ENCODE measurements at regions not wholly inside any gene's neighbourhood (a gene's known extent, or its start where the extent isn't known, plus 50 kb on each side); places are given as distances from the start of the nearest gene placed in this dataset.
"Not testable (repeated sequence)": the region's sequence is repeated elsewhere in the genome, so short reads cannot be mapped to it uniquely, and the experiment has no call there.

DNA sequence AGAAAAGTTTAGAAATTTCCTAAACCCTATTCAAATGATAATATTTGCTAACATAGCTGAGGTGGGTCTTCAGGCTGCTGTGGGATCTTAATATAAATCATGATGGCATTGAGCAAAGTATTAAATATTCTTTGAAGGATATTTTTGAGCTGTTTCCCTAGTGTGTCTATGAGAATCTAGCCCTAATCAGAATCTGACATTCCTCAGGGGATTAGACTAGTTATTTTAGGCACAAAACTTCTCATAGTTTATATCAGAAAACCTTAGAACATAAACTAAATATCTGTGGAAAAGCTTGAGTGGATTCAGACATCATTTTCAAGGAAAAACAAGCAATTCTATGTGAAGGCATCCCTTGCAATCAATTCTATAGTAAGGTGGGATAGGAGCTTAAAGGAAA is 594.5 kb downstream of the RFPL4B start:
- DNase-seq = no peak

DNA sequence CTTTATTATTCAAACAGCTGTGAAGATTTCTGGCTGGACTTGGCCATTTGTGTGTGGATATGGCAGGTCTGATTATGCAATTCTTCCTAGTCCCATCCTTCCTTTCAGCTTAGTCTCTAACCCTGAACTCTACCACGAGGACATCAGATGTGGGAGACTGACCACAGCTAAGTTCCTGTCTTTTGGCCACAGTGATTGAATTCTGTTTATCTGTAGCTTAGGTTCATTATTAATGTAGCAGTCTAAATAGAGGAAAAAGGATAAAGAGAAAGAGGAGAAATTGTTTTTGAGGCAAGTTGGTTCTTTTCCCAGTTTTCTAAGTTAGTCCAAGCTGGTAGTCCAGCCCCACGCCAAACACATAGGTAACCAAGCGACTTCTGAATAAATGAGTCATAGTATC is 598.9 kb downstream of the RFPL4B start:
- no peak for DNase-seq

DNA sequence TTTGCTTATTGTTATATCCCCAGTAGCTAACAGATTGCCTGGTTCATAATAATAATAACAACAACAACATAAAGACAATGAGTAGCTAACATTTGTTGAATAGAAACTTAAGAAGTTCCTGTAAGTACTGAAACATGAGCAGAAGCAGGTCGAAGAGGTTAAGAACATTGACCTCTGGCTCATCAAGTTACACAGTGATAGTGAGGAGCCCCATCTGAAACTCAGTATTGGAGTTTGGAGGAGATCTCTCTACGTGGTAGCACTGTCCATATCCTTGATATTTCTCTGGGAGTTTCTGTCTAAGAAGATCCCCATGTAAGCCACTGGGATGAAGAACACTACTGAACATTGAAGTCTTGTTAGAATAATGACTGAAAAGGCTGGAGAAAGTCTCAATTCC is 600.4 kb downstream of the RFPL4B start:
- no peak for DNase-seq

DNA sequence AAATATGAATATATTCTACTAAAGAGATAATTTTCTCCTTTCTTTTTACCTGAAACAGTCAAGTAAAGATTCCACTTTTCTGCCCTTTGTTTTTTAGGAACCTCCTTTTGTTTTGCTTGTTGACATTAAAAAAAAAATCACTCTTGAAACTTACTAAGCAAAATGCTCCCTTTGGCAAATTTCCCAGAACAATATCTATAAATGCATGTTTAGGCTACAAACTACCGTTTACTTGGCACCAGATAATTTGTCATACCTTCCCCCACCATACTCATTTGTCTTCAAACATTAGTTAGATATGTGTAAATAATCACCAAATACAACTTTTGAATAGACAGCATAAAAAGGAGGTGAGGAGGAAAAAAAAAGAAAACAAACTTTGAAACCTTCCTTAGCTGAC is 604.7 kb downstream of the RFPL4B start:
- no peak for DNase-seq

DNA sequence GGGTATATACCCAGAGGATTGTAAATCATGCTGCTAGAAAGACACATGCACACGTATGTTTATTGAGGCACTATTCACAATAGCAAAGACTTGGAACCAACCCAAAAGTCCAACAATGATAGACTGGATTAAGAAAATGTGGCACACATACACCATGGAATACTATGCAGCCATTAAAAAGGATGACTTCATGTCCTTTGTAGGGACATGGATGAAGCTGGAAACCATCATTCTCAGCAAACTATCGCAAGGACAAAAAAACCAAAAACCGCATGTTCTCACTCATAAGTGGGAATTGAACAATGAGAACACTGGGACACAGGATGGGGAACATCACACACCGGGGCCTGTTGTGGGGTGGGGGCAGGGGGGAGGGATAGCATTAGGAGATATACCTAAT is 608.6 kb downstream of the RFPL4B start:
- not testable (repeated sequence) for DNase-seq

DNA sequence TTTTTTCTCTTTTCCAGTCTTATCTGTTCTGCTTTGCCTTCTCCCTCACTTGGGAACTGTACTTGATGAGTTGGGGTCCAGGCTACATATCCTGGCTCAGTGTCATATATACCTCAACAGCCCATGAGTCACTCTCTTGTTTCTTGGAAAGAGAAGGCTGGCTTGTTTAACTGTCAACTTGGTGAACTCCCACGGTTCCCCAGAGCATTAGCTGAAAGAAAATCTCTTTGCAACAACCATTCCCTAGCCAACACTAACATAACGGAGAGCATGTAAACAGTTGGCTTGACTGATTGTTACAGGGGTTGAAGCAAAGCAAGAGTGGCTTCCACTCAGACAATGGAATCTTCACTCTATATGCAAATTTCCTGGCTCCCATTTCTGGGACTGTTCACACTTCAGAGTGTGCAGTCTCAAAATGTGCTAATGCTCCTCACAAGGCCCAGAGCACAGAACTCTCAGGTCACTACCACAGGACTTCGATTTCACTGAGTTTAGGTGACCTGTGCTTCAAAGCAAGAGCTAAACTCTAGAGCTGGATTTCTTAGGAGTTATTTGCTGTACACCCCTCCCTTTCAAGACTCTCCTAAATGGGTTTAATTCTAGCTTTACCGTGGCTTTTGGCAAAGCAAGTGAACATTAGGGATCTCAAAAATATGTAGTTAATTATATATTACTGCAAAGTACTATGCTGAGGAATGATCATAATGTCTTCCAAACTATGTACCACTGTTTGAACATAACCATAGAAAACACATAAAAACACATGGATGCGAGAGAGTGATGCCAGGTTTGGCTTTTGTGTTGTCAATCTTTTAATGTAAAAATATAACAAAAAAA is 609.8 kb downstream of the RFPL4B start:
- no peak for DNase-seq

DNA sequence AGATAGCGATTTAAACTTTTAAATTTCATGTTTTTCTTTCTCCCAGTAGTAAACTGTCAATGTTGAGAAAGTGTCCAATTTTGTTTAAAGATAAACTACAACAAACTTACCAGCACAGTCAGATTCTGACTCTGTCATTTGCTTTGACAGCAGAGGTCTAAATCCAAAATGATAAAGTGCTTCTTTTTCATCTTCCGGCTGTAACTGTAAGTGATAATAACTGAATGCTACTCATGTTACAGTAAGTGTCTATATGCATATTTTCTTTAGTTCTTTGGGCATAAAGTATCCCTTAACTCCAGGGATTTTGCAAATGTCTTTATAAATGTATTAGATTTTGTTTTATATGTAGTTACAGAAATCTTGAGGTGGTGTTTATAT is 610.4 kb downstream of the RFPL4B start:
- DNase-seq = no peak

DNA sequence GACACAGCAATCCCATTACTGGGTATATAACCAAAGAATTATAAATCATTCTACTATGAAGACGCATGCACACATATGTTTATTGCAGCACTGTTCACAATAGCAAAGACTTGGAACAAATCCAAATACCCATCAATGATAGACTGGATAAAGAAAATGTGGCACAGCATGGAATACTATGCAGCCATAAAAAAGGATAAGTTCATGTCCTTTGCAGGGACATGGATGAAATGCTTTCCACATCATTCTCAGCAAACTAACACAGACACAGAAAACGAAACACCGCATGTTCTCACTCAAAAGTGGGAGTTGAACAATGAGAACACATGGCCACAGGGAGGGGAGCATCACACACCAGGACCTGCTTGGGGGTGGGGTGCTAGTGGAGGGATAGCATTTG is 613.0 kb downstream of the RFPL4B start:
- not testable (repeated sequence) for DNase-seq

DNA sequence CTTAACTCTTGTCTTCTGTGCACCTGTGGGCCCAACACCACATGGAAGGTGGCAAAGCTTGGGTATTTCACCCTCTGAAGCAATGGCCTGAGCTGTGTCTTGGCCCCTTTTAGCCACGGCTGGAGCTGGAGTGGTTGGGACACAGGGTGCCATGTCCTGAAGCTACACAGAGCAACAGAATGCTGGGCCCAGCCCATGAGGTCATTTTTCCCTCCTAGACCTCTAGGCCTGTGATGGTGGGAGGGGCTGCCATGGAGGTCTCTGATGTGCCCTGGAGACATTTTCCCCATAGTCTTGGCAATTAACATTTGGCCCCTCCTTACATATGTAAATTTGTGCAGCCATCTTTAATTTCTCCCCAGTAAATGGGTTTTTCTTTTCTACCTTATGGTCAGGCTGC is 620.8 kb downstream of the RFPL4B start:
- no peak for DNase-seq

DNA sequence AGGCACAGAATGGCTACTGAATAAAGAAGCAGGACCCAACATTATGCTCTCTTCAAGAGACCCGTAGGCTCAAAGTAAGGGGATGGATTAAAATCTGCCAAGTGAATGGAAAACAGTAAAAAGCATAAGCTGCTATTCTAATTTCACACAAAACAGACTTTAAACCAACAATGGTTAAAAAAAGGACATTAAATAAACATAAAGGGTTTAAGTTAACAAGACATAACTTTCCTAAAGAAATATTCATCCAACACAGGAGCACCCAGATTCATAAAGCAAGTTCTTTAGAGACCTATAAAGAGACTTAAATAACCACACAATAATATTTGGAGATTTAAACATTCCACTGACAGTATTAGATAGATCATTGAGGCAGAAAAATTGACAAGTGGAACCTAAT is 624.5 kb downstream of the RFPL4B start:
- no peak for DNase-seq

DNA sequence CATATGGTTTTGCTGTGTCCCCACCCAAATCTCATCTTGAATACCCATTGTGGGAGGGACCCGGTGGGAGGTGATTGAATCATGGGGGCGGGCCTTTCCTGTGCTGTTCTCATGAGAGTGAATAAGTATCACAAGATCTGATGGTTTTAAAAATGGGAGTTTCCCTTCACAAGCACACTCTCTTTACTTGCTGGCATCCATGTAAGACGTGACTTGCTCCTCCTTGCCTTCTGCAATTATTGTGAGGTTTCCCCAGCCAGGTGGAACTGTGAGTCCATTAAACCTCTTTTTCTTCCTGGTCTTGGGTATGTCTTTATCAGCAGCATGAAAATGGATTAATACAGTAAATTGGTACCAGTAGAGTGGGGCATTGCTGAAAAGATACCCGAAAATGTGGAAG is 627.8 kb downstream of the RFPL4B start:
- DNase-seq = not testable (repeated sequence)

DNA sequence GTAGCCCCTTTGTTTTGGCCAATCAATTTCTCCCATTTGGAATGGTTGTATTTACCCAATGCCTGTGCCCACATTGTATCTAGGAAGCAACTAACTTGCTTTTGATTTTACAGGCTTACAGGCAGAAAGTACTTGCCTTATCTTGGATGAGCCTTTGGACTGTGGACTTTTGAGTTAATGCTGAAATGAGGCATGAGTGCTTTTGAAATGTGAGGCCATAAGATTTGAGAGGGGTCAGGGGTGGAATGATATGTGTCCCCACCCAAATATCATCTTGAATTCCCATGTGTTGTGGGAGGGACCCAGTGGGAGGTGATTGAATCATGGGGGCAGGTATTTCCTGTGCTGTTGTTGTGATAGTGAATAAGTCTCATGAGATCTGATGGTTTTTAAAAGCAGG is 629.4 kb downstream of the RFPL4B start:
- DNase-seq = not testable (repeated sequence)

DNA sequence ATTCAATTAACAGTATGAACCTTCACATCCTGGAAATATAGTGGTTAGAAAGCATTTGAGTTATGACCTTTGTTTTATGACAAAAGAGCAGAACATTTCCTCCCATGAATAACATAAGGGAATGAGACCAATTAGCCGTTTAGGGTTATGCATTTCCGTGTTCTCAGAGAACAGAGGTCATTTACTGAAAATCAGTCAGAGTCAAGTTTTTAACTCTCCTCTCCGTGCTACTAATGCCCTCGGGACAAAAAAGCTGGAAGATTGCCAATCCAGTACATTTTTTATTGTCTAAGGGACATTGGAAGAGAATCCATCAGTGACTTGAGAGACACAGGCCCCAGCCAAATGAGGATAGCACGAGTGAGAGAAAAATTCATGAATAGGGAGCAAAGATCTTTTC is 632.7 kb downstream of the RFPL4B start:
- DNase-seq = no peak

DNA sequence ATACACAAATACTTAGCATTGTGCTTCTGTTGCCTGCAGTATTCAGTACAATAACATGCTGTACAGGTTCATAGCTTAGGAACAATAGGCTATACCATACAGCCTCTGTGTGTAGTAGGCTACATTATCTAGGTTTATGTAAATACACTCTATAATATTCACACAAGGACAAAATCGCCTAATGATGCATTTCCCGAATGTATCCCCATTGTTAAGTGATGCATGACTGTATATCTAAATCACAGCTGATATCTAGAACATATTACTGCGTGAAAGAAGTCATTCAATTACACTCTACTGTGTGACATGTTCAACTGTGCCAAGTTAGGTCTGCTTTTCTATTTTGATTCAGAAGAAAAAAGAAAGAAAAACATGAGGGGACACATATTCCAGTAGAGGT is 633.5 kb downstream of the RFPL4B start:
- DNase-seq = no peak

DNA sequence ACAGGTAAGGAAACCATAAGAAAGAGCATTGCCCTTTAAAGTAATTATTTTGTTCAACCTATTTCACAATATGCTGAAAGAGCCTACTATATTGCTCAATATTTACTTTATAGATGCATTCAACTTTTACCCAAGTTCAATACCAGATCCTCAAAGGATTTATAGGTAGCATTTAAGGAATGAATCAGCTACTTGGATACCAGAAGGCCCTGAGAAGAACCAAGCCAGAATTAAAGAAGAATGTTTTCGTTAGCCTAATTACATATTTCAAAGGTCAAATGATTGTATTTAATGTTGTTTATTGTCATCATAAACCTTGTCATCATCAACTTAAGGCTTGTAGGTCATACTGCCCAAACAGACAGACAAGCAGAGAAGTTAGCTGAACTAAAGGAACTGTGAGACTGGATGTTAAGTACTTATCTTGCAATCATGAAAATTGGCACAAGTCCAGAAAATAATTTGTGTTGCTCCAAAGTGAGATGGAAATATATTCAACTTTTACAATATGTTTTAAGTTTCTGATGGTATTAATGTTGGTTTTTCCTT is 636.7 kb downstream of the RFPL4B start:
- no peak for DNase-seq

DNA sequence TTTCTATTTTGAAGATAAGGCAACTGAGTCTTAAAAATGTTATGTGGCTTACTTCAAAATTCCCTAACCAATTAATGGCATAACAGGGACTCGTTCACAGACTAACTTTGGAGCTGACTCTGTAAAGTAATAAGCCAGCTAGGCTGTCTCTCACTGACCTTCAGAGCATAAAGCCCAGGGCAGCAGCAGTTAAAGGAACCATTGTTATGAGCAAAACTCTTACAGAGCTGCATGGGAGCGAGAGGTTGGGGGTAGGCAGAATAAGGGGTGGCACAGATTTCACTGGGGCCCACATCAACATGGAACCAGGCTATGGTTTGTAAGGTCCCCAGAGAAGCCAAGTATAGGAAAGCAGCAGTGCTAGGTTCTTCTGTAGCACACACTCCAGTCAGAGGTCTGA is 637.8 kb downstream of the RFPL4B start:
- no peak for DNase-seq

DNA sequence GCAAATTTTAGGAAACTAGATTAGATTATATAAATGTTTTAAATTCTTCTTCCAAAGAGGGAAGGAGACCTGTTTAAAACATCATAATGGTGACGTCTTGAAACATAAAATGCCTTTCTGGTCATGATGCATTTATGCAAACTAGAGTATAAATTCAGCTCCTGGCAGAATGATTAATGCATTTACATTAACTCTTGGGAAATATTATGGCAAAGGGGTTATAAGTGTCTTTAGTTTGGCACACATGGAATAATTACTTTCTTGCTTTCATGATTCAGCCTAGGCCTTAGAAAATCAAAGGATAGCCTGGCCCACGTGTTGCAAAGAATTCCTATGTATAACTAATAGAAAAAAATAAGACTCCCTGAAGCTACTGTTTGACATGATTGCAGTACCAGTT is 639.2 kb downstream of the RFPL4B start:
- DNase-seq = no peak

DNA sequence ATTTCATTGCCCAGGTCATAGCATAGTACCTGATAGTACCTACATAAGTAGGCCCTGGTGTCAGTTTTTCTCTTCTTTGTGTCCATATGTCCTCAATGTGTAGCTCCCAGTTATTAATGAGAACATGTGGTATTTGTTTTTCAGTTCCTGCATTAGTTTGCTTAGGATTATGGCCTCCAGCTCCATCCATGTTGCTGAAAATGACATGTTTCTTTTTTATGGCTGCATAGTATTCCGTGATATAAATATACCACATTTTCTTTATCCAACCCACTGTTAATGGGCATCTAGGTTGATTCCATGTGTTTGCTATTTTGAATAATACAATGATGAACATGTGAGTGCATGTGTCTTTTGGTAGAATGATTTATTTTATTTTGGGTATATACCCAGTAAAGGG is 641.6 kb downstream of the RFPL4B start:
- no peak for DNase-seq

DNA sequence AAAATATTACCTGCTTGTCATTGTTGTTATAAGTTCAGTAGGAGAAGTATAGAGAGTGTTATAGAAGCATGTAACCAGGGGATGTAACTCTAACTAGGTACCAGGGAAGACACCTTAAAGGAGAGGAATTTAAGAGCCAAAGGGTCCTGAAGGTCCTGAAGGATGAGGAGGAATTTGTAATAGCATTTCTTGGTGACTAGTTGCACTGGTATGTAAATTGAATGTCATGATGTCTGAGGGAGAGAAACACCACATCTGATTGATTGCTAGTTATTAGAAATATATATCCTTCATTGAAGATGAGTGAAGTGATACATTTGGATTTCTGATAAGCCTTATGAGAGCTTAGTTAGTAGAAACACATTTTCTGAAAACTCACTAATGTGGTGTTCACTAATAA is 643.8 kb downstream of the RFPL4B start:
- no peak for DNase-seq

DNA sequence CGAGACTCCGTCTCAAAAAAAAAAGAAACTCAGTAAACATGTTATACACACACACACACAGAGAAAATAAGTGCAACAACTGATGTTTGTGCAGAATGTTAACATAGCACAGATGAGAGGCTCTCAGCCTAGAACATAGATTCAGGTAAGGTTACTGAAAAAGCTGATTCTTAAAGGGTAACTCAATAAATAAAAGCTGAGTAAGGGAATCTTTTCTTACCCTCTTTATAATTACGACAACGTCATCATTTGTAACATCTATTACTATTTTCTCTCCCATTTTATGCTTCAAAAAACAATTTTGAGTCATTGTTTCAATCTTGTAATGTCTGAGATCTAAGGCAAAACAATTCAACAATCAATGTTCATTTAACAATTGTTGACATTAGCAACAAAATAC is 644.8 kb downstream of the RFPL4B start:
- no peak for DNase-seq

DNA sequence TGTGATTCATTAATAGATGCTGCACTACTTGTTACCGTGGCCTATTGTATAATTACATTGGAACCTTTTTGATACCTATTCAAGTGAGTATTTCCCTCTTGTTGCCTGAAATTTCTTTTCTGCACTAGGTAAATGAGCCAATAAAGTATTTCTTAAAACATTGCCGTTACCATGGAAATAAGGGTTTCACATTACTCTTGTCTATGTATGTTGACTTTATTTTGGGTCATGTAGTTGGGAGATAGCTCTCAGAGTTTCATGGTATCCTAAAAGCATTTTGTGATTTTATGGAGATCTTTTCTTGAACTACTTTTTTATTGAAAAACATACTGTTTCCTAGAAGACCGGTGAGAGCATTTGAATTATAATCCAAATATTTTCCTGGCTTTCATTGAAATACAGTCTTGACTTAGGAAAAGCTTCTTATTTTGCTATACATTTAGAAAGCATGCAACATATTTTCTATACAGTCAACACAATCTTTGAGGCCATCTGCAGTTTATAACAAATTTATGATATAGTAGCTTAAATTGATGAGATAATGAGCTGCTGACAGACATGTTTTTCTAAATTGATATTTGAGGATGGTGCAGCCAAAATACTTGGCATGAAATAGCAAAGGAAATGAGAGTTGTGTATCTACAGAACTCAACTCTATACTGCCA is 650.4 kb downstream of the RFPL4B start:
- DNase-seq = no peak

DNA sequence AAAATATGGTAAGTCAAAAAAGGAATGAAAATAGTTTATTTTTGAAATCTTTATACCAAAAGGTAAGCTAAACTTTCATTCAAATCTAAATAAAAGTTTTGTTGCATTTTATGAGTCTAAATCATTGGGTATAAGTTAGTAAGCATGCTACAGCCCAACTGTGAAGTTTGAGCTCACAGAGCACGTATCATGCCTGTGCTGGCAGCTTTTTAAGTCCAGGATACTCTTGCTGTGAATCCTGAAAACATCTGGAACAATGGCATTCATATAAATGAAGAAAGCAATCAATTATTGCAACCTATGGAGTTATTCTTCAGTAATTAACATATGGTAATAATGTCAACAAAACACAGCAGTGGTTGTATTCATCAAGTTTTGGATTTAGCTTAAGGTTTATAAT is 656.9 kb downstream of the RFPL4B start:
- no peak for DNase-seq

DNA sequence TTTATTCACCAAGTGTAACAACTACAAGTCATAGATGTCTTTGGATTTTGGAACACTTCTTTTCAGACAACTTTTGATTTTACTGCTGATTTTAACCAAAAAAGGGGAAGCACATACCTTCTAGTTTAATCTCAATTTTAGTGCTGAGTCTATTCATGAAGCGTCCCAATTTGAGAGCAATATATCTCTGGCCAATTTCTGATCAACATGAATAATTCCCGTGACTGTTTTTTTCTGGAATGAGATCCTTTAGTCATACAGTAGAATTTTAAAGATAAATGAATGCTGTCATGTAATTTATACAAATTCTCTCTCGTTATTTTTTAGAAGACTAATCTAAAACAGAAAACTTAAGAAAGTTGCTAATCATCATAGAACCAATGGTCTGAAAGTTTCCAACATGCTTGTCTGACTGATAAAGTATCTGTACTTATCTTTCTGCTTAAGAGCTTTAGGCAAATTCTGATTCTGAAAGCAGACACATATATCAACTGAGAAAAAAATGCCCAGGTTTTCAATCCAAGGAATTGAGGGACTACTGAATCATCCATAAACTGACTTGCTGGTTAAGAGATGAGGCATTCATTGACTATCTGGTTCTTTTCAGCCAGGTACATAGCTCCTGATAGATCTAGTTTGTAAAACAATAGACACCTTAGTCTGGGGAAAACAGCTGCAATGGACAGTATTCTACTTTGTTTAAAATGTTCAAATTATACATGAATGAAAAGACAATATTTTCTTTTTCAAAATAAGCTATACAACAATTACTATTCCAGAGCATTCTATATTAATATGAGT is 657.5 kb downstream of the RFPL4B start:
- no peak for DNase-seq

DNA sequence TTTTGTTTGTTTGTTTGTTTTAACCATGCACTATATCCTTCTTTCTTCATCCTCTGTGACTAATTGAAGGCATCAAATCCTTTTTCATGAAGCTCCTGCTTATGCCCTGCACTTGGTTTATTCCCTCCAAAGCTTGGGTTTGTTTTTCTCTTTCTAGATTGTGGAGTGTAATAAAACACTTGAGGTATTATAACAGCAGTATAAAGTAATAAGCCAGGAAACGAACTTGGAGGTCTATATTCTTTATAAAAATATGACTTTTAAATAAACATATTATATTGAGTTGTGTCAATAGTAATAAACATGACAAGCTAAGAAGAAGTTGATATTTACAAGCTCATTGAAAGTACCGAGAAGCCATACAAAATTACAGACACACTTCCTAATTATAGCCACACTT is 659.4 kb downstream of the RFPL4B start:
- DNase-seq = no peak

Data from inflammatory macrophage treated with lipopolysaccharide for 1 hour (primary cell).